SJCRH30 (cell line): ENCODE measurements at regions not wholly inside any gene's neighbourhood (a gene's known extent, or its start where the extent isn't known, plus 50 kb on each side); places are given as distances from the start of the nearest gene placed in this dataset.

Source experiments
- DNase-seq, 2 experiments: peaks; one replicate each; pipeline ENCODE4 v3.0.0-alpha.2; 2015 to 2020
- H3K27ac ChIP-seq: fragments of 250-450 bp; sonication (Bioruptor Pico); 2 replicates; pipeline ENCODE4 v1.5.1; 2020; ENCODE audit warnings: mild to moderate bottlenecking, moderate library complexity
- H3K27me3 ChIP-seq: fragments of 250-450 bp; sonication (Bioruptor Pico); 2 replicates; pipeline ENCODE4 v1.5.1; 2020; ENCODE audit warnings: mild to moderate bottlenecking, moderate library complexity
- H3K36me3 ChIP-seq: fragments of 250-450 bp; sonication (Bioruptor Pico); 2 replicates; pipeline ENCODE4 v1.5.1; 2020; ENCODE audit warnings: mild to moderate bottlenecking, moderate library complexity
- H3K4me1 ChIP-seq: fragments of 250-450 bp; sonication (Bioruptor Pico); 2 replicates; pipeline ENCODE4 v1.5.1; 2020; ENCODE audit warnings: mild to moderate bottlenecking, moderate library complexity
- H3K4me3 ChIP-seq: fragments of 250-450 bp; sonication (Bioruptor Pico); 2 replicates; pipeline ENCODE4 v1.5.1; 2020; ENCODE audit warnings: mild to moderate bottlenecking, moderate library complexity
- H3K9me3 ChIP-seq: fragments of 250-450 bp; sonication (Bioruptor Pico); replicated peaks from 2 replicates; pipeline ENCODE4 v1.5.1; 2020; ENCODE audit warnings: mild to moderate bottlenecking, moderate library complexity

DNA sequence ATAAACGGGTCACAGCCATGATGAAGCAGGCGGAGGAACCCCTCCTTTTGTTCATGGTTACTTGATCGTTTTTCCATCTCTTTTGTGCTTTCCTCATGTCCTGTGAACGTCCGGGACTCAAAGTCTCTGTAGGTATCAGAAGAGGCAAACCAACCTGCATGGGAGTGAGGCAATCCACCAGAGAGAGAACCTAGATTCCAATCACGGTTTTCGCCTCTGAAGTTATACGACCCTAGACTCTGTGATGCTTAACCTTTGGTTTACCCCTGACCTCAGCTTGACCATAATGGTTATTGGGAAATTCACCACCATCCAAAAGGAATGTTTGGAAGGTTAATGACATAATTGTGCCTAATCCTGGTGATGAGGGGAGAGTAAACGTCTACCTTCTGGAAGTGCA, 186.8 kb upstream of the PRICKLE1 start:
- no peaks in the 10 kb centered on the region for H3K4me1 ChIP-seq
- DNase-seq, result no peak
- H3K36me3 ChIP-seq, result no peaks in the 10 kb centered on the region
- no peaks in the 10 kb centered on the region; the same call in 1 of the 2 replicates for H3K27me3 ChIP-seq
- peaks cover 5% of the 10 kb centered on the region for H3K9me3 ChIP-seq
- H3K4me3 ChIP-seq, result no peak overlapping the region
- no peak overlapping the region for H3K27ac ChIP-seq

DNA sequence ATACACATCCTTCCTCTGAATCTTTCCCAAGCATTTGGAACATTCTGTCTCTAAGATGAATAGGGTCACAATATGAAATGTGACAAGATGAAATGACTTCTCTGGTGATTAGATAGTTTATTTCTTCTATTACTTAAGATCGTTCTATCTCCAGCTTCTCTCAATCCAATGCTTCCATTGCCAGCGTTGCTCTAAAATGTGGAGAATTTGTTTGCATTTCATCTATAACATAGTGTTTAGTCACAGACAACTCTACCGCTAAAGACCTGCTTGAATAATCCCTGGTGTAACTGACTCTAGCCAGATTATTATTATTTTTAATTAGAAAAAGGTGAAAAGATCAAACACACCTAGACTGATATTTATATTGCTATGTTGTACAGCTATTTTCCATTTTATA, 184.7 kb upstream of the PRICKLE1 start:
- DNase-seq, result no peak
- no peaks in the 10 kb centered on the region; the same call in 1 of the 2 replicates for H3K27me3 ChIP-seq
- no peak overlapping the region for H3K4me3 ChIP-seq

GRCh38 chr12:42770261-42770660, 180.7 kb upstream of the PRICKLE1 start:
- Histone ChIP-seq H3K4me3 (no peak overlapping the region), H3K9me3 (peaks cover 5% of the 10 kb centered on the region), H3K27me3 (no peaks in the 10 kb centered on the region), H3K4me1 (no peaks in the 10 kb centered on the region), H3K27ac (no peak overlapping the region), H3K36me3 (no peaks in the 10 kb centered on the region)
- no peak for DNase-seq

More for the DNA sequence above, 184.7 kb upstream of the PRICKLE1 start:
- Histone ChIP-seq H3K9me3 (peaks cover 5% of the 10 kb centered on the region), H3K4me1 (no peaks in the 10 kb centered on the region), H3K27ac (no peak overlapping the region), H3K36me3 (no peaks in the 10 kb centered on the region)

DNA sequence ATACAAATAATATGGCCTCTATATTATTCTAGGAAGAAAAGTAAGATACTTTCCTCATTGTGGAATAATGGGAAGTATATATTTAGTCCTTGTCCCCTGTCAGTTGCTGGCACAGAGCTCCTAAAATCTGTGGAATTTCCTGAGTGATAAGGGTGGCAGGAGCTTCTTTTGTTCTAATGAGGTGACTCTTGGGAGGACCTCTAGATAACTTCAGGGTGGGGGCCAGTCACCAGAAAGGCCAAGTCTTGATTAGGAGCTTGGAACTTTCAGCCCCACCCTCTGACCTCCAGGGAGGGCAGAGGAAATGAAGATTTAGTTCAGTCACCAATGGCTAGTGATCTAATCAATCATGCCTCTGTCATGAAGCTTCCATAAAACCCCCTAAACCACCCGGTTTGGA, 179.9 kb upstream of the PRICKLE1 start:
- H3K4me1 ChIP-seq, result no peaks in the 10 kb centered on the region
- no peak overlapping the region for H3K4me3 ChIP-seq

GRCh38 chr12:42767998-42768397, 178.5 kb upstream of the PRICKLE1 start:
- Histone ChIP-seq H3K4me3 (no peak overlapping the region), H3K9me3 (peaks cover 5% of the 10 kb centered on the region), H3K4me1 (no peaks in the 10 kb centered on the region), H3K27me3 (0 out of 2 replicates have a peak, but pooled peaks cover 4% of the 10 kb centered on the region), H3K27ac (no peak overlapping the region), H3K36me3 (no peaks in the 10 kb centered on the region)
- DNase-seq, result no peak

More for the DNA sequence above, 179.9 kb upstream of the PRICKLE1 start:
- Histone ChIP-seq H3K9me3 (peaks cover 5% of the 10 kb centered on the region), H3K27me3 (0 out of 2 replicates have a peak, but pooled peaks cover 4% of the 10 kb centered on the region), H3K36me3 (no peaks in the 10 kb centered on the region), H3K27ac (no peak overlapping the region)
- no peak for DNase-seq

DNA sequence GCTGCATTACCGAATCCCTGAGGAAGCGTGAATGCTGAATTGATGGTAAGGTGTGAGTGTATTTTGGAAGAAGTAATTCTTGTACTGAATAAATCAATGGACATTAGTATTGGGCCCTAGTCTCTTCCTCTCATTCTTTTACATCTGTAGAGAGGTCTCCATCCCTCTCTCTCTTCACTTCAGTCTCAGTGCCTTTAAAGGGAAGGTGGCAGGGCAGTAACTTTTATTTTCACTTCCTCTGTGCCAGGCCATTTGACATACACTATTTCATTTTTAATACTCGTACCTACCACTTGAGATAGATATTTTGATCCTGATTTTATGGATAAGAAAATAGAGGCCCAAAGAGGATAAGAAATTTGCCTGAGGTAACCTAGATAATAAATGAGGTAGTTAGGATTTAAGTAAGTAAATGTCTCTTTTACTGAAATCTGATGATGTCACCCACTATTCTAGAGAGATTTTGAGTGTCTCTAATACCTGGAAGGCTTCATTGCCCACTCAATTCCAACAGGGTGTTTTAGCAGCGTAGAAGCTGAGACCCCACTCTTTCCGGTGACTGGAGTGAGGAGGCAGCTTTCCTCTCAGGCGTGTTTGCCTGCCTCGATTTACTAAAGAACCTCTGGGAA, 177.9 kb upstream of the PRICKLE1 start:
- H3K9me3 ChIP-seq, result peaks cover 4% of the 10 kb centered on the region
- H3K27ac ChIP-seq, result no peak overlapping the region
- H3K36me3 ChIP-seq, result no peaks in the 10 kb centered on the region
- no peak overlapping the region for H3K4me3 ChIP-seq
- peaks cover under 1% of the 10 kb centered on the region for H3K4me1 ChIP-seq
- 0 out of 2 replicates have a peak, but pooled peaks cover 4% of the 10 kb centered on the region for H3K27me3 ChIP-seq
- no peak for DNase-seq

- Histone ChIP-seq H3K4me1 (peaks cover 8% of the 10 kb centered on the region), H3K27me3 (0 out of 2 replicates have a peak, but pooled peaks cover 4% of the 10 kb centered on the region), H3K27ac (no peak overlapping the region), H3K36me3 (no peaks in the 10 kb centered on the region), H3K4me3 (no peak overlapping the region), H3K9me3 (no peaks in the 10 kb centered on the region)
- DNase-seq, result no peak
Measured at GRCh38 chr12:42766754-42767153, 177.2 kb upstream of the PRICKLE1 start.

GRCh38 chr12:42766026-42766425, 176.5 kb upstream of the PRICKLE1 start:
- Histone ChIP-seq H3K27ac (no peak overlapping the region), H3K9me3 (no peaks in the 10 kb centered on the region), H3K4me1 (peaks cover 10% of the 10 kb centered on the region), H3K27me3 (0 out of 2 replicates have a peak, but pooled peaks cover 4% of the 10 kb centered on the region), H3K4me3 (no peak overlapping the region), H3K36me3 (no peaks in the 10 kb centered on the region)
- DNase-seq, result no peak

DNA sequence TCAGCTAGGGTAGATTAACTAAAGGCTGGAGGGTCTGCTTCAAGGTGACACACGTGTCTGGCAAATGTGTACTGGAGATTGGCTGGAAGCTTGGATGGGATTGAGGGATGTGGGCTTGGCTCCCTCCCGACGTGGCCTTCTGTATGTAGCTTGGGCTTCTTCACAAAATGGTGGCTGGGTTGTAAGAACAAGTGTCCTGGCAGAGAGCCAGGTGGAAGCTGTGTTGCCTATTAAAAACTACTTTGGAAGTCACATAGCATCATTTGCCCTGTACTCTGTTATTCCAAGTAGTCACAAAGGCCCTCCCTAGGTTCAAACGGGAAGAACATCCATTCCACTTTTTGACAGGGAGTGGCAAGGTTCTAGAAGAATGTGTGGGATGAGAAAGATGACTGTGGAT, 174.1 kb upstream of the PRICKLE1 start:
- H3K9me3 ChIP-seq, result no peaks in the 10 kb centered on the region
- no peaks in the 10 kb centered on the region for H3K36me3 ChIP-seq
- 0 out of 2 replicates have a peak, but pooled peaks cover 4% of the 10 kb centered on the region for H3K27me3 ChIP-seq
- no peak for DNase-seq
- peaks cover 10% of the 10 kb centered on the region for H3K4me1 ChIP-seq
- no peak overlapping the region for H3K27ac ChIP-seq
- no peak overlapping the region for H3K4me3 ChIP-seq

GRCh38 chr12:42762395-42762925, 172.9 kb upstream of the PRICKLE1 start:
- DNase-seq, result no peak
- H3K4me1 ChIP-seq, result peaks cover 10% of the 10 kb centered on the region
- H3K9me3 ChIP-seq, result no peaks in the 10 kb centered on the region
- H3K27ac ChIP-seq, result no peak overlapping the region
- H3K4me3 ChIP-seq, result no peak overlapping the region
- H3K36me3 ChIP-seq, result no peaks in the 10 kb centered on the region
- H3K27me3 ChIP-seq, result 0 out of 2 replicates have a peak, but pooled peaks cover 4% of the 10 kb centered on the region

DNA sequence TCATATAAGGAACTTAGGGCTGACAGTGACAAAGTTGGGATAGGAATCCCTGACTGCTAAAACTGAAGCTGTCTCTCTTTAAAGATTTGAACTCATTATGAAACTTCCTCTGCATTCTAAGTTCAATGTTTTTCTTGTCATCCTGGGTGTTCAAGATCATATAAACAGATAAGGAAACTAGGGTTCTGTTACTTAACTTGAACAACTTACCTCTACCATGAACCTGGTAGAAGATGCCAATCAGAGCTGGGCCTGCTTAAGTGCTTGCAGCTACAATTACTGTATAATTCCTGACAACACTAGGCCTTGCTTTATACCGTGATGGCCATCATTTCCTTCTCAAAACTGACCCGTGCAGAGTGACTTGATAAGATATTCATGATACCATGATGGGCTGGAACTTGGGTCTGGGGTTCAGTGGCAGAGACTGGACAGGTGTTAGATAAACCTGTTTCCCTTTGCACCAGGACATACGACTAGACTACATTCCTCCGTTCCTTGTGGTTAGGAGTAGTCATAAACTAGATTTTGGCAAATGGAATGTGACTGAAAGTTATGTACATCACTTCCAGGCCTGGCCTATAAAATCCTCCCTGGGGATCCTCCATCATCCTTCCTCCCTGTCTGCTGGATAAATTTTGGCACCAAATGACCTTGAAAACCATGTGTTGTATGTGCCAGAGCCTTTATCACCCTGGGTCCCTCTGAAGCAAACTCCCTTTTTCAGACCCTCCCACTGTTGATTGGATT, 172.2 kb upstream of the PRICKLE1 start:
- no peak for DNase-seq
- Histone ChIP-seq H3K9me3 (no peaks in the 10 kb centered on the region), H3K4me1 (peaks cover 10% of the 10 kb centered on the region)

GRCh38 chr12:42761086-42761485, 171.5 kb upstream of the PRICKLE1 start:
- Histone ChIP-seq H3K36me3 (no peaks in the 10 kb centered on the region), H3K9me3 (no peaks in the 10 kb centered on the region), H3K27me3 (0 out of 2 replicates have a peak, but pooled peaks cover 4% of the 10 kb centered on the region), H3K27ac (no peak overlapping the region), H3K4me1 (peaks cover 15% of the 10 kb centered on the region), H3K4me3 (no peak overlapping the region)
- DNase-seq, result no peak

More for the DNA sequence above, 172.2 kb upstream of the PRICKLE1 start:
- no peak overlapping the region for H3K27ac ChIP-seq
- 0 out of 2 replicates have a peak, but pooled peaks cover 4% of the 10 kb centered on the region for H3K27me3 ChIP-seq
- H3K36me3 ChIP-seq, result no peaks in the 10 kb centered on the region
- no peak overlapping the region for H3K4me3 ChIP-seq

GRCh38 chr12:42760550-42760949, 171.0 kb upstream of the PRICKLE1 start:
- no peak overlapping the region for H3K27ac ChIP-seq
- H3K4me3 ChIP-seq, result no peak overlapping the region
- H3K9me3 ChIP-seq, result no peaks in the 10 kb centered on the region
- DNase-seq, result no peak
- 0 out of 2 replicates have a peak, but pooled peaks cover 4% of the 10 kb centered on the region for H3K27me3 ChIP-seq
- H3K36me3 ChIP-seq, result no peaks in the 10 kb centered on the region
- peaks cover 15% of the 10 kb centered on the region for H3K4me1 ChIP-seq

GRCh38 chr12:42759622-42760273, 170.2 kb upstream of the PRICKLE1 start:
- no peak overlapping the region for H3K4me3 ChIP-seq
- no peak for DNase-seq
- H3K36me3 ChIP-seq, result no peaks in the 10 kb centered on the region
- H3K27me3 ChIP-seq, result no peaks in the 10 kb centered on the region
- H3K4me1 ChIP-seq, result peaks cover 15% of the 10 kb centered on the region
- no peak overlapping the region for H3K27ac ChIP-seq
- no peaks in the 10 kb centered on the region for H3K9me3 ChIP-seq

DNA sequence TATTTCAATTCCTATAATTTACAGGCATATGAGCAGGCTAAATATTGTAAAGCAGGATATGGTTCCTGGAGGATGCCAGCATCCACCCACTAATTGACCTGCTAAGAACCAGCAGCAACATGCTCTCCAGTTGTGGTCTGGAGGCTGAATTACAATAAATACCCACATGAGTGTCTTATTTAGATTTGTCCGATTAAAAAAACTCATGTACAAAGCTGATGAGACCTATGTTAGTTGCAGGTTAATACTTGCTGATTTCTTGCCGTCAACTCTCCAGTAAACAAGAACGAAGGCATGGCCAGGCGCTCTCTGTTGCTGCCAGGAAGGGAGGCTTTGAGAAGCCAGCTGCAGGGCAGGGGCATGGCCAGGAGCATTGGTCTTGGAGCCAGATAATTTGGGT, 169.3 kb upstream of the PRICKLE1 start:
- H3K9me3 ChIP-seq, result no peaks in the 10 kb centered on the region
- no peak overlapping the region for H3K27ac ChIP-seq
- no peak for DNase-seq
- H3K27me3 ChIP-seq, result no peaks in the 10 kb centered on the region
- no peak overlapping the region for H3K4me3 ChIP-seq
- H3K4me1 ChIP-seq, result peaks cover 15% of the 10 kb centered on the region
- H3K36me3 ChIP-seq, result no peaks in the 10 kb centered on the region
